HG02870 (cell line): ENCODE measurements at regions not wholly inside any gene's neighbourhood (a gene's known extent, or its start where the extent isn't known, plus 50 kb on each side); places are given as distances from the start of the nearest gene placed in this dataset.

ENCODE experiments used
- ATAC-seq: cut with Tn5 transposase; IDR thresholded peaks from one replicate; pipeline ENCODE4 v1.9.1; 2021; ENCODE audit warnings: mild to moderate bottlenecking, moderate library complexity; ENCODE audit not compliant: unreplicated experiment

DNA sequence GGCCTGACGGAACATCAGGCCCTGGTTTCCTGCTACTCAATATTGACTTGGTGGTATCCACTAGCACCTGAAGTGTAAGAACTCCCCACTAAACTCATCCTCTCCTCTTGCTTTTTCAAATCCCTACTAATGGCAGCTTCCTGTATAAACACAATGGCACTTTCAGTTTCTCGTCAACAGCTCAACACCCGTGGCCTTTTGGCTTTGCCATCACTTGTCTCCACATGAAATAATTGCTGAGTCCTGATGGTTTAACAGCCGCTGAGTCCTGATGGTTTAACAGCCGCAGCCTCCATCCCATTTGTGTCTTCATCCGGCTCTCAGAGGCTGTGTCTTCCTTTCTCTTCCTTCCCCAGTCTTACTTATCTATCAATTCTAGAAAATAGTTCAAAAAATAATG, 261.4 kb upstream of the PITRM1 start:
- no peak for ATAC-seq

DNA sequence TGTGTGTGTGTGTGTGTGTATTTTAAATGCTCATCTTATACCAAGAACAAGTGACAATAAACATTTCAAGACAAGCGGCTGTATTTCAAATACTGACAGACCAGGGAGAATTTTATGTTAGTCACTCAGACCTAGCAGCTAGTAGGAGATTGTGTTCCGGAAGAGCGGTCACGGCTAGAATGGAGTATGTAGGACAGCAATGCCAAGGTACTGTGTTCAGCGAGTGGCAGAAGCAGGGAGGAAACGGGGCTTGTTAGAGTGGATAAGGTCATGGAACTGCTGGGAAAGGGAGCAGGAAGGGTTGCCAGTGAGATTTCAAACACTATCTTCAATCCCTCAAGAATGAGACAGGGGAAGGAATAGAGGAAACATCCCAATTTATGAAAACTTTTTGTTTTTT, 260.5 kb upstream of the PITRM1 start:
- no peak for ATAC-seq

GRCh38 chr10:3432081-3432825, 259.7 kb upstream of the PITRM1 start:
- ATAC-seq = no peak

GRCh38 chr10:3430501-3430900, 257.9 kb upstream of the PITRM1 start:
- ATAC-seq = no peak

- ATAC-seq = no peak
These were observed 257.1 kb upstream of the PITRM1 start for GRCh38 chr10:3429676-3430075.

DNA sequence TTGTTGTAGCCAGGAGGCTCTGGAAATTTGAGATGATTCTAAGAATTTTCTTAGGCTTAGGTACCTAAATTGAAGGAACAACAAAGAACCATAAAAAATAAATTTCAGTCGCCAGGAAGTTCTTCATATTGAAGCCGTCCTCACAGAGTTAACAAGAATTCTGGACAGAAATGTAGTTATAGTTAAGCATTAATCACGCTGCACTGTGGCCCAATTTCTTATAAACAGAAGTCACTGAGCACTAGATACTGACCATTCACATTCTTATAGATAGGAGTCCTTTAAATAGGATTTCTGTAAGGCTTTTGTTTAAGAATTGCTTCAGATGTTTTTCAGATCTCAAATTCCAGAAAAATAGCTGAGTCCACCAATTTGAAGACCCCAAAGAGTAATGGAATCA, 256.2 kb upstream of the PITRM1 start:
- ATAC-seq = no peak

GRCh38 chr10:3427950-3428354, 255.4 kb upstream of the PITRM1 start:
- no peak for ATAC-seq

DNA sequence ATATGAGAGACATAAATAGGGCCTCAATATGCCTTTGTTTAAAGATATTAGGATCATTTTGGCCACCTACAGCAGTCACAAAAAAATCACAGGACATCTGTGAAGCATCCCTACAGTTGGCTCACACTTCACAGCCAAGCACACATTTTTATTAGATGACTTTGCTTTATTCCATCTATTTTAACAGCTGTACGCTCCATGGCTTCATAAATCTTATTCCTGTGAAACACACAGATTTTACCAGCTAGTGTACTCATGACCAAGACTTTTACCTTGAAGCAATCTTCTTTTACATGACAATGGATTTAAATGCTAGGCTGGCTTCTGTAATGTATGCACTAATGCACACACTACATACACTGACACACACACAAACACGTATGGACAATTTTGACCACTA, 254.8 kb upstream of the PITRM1 start:
- ATAC-seq = no peak

DNA sequence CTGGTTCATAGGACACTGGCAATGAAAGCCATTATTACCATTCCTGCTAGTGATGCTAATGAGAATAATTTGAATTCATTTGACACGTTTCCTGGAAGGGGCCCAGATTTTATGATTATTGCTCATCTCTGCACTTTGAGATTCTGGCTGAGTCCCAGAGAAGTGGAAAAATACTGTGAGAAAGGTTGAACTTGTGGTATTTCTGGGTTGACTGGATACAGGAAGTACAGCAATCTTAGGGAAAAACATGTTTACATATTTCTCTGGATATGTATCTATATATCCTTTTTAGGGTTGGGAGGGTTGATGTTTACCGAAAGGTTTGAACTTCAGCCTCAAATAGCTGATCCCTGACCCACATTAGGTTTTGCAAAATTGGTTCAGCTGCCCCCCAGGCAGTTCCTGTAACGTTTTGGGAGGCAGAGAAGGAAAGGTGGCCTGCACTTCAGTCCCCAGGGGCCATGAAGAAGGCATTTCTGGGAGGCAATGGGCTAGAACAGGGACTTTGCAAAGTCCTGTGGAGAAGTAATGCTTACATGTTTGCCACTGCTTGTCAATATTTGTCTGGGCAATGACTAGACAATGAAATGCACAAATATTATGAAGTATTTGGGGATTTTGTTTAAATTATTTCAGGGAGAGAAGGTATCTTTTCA, 253.7 kb upstream of the PITRM1 start:
- no peak for ATAC-seq

GRCh38 chr10:3425716-3426115, 253.1 kb upstream of the PITRM1 start:
- ATAC-seq = no peak

DNA sequence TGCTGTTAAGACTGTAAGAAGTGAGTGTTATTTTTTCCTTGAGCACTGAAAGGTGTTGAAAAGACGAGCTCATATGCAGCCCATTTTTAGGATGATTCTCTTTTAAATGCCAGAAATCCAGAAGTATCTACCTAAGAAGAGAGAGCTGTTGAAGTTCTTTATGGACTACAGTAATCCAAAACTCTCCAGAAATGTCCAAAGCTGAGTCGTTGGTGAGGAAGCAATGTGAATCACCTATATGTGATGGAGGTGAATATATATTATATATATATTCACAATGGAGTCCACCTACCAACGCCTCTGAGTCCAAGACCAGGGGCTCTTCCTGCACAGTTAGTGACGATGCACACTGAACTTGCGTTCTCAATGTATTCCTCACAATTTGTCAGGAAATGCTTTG, 252.7 kb upstream of the PITRM1 start:
- no peak for ATAC-seq

DNA sequence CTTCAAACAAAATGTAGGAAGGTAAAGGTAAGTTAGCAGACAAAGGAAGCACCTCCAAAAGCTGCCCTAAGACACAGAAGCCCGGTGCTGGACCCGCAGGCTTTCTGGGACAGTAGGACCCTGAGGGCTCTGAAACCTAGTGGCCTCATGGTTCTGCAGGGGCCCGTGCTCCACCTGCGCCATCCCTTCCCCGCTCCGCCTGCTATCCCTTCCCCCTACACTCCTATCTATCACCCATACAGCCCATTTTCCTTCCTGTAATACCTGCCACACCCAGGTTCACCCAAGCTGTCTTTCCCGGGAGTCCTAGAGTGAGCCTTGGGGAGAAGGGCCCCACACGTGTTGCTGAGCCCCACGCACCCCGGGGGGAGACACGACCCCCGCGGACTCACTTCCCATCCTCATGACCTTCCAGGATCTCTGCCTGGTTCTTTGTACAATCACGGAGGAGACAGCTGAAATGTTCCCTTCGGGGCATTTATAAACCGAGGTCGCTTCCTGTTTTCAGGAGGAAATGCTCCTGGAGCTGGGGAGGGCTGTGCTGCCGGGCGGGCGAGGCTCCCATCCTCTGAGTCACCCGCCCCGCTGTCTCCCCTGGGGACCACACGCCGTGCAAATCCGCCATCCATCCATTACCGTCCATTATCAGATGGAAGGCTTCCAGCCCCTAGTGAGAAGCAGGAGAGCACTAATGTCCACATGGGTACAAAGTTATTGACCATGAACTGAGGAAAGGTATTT, 251.7 kb upstream of the PITRM1 start:
- no peak for ATAC-seq

- no peak for ATAC-seq
These were observed 250.8 kb upstream of the PITRM1 start for GRCh38 chr10:3423384-3423783.

DNA sequence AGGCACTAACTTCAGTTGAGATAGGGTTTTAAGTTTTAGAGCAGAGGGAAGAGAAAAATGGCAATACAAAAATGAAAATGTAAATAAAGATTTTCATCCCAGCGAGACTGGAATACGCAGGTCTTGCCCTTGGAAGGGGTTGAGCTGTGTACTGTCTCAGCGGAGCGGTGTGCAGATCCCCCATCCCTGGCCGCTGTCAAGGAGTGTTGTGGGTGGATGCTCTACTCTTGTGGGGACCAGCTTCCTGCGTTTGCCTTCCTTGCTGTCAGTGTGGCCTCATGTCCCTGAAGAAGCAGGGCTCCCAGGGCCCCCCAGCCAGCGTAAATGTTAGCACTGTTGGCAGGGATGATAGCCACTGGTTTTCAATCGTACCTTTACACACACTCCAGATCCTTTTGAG, 249.7 kb upstream of the PITRM1 start:
- no peak for ATAC-seq

DNA sequence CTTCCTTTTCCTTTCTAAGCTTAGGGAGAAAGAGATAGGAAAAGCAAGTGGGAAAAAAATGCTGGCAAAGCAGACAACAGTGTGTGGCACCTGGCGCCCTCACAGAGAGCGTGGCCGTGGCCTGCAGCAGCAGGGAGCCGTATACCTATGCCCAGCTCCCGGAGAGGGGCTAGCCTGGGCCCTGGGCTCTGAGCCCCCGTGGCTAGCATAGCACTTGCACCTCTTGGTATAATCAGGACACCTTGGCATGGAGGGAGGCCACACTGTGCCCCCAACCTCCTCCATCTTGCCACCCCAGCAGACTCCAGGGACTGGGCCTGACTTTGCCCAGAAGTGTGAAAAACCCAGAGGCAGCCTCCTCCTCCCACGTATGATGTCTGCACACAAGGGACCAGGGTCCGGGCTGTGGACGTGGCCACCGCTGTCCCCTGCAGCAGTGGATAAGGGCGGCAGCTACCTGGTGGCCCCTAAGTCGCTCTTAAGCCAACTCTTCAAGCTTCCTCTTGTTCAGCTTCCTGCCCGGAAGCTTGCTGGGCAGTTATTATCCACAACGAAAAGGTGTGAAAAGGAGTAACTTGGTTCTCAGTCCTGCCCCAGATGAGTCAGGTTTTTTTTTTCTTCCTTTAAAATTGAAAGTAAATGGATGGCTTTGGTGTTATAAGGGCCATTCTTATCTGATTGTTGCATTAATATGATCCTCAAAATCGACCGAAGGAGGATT, 249.1 kb upstream of the PITRM1 start:
- no peak for ATAC-seq

GRCh38 chr10:3420527-3421469, 248.2 kb upstream of the PITRM1 start:
- no peak for ATAC-seq

DNA sequence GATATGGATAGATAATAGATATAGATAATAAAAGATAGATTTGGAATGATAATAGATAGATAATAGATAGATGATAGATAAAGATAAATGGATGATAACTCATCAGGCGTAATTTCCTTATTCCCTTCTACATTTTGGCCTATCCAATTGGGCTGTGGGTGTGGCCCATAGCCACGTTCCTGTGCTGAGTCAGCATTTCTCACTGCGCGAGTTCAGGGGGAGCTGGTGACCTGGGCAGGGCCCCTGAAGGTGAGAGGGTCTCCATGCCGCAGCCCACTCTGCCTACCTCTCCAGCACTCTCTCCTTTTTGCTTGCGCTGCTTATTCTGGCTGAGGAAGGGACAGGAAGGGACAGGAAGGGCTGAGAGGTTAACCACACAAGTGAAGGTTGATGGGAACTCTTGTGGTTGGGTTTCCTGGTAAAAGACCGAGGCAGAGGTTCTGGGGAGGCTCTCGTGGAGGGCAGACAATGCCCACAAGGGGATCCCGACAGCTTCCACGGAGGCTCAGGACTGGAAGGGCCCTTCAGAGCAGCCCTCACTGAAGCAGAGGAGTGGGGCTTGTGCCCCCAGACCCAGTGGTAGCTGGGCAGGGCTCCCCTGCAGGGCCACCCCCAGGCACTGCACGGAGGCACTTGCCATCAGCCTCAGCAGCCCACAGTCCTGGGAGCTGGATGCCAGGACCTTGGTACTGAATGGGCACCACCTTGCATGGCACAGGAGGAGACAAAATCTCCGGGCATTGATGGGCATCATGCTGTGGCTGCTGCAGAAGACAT, 247.3 kb upstream of the PITRM1 start:
- no peak for ATAC-seq

- ATAC-seq = no peak
These were observed 246.3 kb upstream of the PITRM1 start for GRCh38 chr10:3418926-3419325.

DNA sequence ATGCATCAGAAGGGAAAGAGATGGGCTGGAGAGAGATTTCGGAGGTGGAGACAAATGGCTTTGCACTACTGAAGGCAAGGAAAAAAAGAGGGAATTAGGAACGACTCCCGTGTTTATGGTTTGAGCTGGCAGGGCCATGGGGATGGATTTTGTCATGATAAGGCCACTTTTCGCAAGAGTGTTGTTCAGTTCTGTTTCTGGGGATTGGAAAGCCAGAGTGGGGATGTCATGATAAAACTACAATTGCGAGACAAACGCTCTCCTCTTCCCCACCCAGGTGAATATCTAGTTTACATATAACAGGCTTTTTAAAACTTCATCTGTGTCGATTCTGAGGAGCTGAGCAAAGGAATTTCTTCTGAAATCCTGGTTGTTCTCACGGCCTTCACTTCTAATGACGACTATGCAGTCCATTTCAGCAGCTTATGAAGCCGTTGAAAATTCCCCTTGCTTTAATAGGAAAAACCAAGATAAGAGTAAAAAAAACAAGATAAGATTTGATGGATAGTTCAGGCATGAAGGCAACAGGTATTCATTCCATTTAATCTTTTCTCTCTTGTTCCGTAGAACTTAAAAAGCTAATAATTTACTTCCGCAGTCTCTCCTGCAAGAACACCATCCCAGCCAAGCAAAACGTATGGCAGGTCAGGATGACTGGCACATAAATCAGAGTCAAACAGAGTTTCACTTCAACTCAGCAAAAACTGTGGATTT, 245.6 kb upstream of the PITRM1 start:
- ATAC-seq = no peak
